HG03097 (cell line): ENCODE measurements at regions not wholly inside any gene's neighbourhood (a gene's known extent, or its start where the extent isn't known, plus 50 kb on each side); places are given as distances from the start of the nearest gene placed in this dataset.
"Not testable (repeated sequence)": the region's sequence is repeated elsewhere in the genome, so short reads cannot be mapped to it uniquely, and the experiment has no call there.

Experiments
- ATAC-seq: cut with Tn5 transposase; IDR thresholded peaks from one replicate; pipeline ENCODE4 v1.9.1; 2021; ENCODE audit not compliant: unreplicated experiment, low FRiP score

DNA sequence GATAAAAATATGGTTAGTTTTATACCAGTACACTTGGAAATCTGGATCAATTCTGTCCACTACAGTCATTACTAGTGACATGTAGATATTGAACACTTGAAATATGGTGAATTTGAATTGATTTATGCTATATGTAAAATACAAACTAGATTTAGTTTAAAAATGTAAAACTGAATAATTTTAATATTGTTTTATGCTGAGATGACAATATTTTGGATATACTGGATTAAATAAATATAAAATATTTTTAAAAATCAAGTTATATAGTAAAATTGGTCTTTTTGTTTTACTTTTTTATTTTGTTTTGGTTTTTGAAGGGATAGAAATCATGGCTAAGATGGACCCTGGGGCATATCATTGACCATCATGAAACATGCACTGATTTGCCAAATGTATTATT is 1372.8 kb upstream of the CDH18 start:
- not testable (repeated sequence) for ATAC-seq

DNA sequence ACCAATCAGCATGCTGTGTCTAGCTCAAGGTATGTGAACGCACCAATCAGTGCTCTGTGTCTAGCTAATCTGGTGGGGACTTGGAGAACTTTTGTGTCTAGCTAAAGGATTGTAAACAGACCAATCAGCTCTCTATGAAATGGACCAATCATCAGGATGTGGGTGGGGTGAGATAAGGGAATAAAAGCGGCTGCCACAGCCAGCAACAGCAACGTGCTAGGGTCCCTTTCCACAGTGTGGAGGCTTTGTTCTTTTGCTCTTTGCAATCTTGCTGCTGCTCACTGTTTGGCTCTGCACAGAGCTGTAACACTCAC is 1353.9 kb upstream of the CDH18 start:
- ATAC-seq = not testable (repeated sequence)

DNA sequence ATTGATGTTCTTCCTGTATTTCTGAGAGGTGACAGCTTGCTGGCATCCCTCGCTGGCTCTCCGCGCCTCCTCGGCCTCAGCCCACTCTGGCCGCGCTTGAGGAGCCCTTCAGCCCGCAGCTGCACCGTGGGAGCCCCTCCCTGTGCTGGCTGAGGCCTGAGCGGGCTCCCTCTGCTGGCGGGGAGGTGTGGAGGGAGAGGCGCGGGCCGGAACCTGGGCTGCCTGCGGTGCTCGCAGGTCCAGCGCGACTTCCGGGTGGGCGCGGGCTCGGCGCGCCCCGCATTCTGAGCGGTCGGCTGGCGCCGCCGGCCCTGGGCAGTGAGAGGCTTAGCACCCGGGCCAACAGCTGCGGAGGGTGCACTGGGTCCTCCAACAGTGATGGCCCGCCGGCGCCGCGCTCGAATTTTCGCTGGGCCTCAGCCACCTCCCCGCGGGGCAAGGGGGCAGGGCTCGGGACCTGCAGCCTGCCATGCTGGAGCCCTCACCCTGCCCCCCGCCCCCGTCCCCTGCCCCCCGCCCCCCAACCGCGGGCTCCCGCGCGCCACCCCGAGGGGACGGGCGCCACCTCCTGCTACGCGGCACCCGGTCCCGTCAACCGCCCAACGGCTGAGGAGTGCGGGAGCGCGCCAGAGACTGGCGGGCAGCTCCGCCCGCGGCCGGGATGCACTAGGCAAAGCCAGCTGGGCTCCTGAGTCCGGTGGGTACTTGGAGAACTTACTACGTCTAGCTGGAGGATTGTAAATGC is 1353.4 kb upstream of the CDH18 start:
- not testable (repeated sequence) for ATAC-seq

DNA sequence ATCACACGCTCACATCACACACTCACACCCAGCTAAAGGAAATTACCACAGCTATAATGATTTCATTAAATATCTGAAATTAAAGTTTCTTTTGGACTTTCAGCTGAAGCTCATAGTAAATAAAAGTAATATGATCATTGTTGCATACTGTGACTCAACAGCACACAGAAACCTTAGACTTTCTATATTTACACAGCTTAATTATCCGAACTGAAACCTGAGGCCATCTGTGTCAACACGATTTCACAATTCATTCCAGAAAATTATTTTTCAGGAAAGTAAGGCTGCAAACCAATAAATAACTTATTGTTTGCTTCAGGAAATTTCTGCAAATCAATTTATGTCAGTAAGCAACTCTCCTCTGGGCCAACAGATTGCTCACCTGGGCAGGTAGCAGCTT is 1352.2 kb upstream of the CDH18 start:
- ATAC-seq = not testable (repeated sequence)

DNA sequence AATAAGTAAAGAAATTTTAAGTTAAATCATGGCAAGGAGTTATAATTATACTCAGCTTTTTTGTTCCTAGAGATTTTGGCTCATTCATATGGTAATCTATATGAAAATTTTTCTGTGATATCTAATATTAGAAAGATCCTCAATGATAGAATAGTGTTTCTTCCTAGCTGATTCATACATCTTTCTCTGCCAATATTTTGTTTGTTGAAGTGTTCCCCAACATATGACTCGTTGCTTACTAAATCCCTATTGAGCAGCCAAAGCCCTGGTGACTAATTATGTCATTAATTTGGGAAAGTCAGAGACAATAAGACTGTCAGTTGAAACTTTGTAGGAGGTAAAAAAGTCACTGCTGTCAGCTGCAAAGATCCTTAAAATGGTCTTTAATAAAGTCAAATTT is 1348.5 kb upstream of the CDH18 start:
- not testable (repeated sequence) for ATAC-seq

DNA sequence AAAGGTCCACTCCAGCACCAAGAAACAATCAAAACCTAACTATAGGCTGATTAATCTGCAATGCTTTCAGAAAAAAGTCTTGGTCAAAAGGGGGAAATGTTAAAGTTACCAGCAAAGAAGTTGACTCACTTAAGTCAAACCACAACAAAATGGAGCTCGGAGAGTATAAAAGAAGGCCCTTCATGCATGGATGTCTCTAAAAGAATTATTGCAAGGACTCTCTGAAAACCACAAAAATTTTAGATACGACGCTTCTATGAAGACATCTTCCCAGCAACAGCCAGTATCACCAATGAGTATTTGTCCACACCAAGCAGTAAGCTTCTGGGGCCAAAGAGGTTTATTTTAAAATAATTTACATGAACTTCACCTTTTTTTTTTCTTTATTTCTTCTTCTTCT is 1327.4 kb upstream of the CDH18 start:
- ATAC-seq = not testable (repeated sequence)

DNA sequence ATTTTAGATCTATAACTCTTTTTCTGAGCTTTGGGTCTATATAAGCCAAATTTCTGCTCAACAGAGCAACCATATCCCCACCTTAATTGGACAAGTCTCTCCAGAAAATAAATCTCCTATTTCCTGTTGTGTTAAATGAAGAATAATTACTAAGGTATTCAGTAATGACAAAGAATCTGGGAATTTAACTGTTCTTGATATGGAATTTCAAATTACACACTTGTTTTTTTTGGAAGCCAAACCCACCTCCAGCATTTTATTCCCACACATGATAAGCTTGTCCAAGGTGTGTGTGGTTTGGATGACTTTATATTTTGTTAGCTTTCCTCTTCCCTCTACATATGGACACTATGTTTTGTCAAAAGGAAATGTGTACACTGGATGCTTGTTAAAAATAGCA is 1313.2 kb upstream of the CDH18 start:
- ATAC-seq = not testable (repeated sequence)

DNA sequence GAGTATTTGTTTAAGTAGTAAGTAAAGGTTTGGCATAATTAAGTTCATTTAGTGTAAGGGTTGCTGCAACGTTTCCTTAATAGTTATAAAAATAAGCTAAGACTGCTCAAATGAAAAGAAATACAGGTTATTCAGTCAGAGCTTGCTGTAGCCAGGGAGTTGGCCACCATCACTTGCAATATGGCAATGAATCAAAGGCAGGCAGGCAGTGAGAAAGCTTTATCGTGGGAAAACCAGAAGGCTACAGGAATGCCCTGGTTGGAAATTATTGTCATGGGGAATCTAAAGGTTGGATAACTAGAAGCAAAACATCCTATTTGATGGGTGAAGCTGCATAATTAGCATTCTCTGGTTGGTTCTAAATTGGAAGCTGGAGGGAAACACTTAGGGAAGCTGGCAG is 1286.4 kb upstream of the CDH18 start:
- ATAC-seq = not testable (repeated sequence)

DNA sequence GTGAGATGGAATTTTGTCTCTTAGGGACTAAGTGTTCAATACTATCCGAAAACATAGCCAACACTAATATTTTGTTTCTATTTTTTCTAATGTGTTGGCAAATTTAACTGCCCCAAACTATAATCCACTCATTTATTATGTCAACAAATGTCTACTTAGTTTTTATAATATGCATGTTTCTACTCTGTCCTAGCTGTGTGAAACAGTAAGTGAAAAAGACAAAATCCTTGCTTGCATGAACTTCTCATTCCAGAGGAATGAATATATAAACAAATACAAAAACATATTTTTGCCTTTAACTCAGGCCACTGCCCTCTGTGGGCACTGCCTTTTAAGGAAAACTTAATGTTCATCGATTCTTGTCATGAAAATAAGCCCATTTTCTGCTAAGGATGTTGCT is 1275.4 kb upstream of the CDH18 start:
- ATAC-seq = no peak

DNA sequence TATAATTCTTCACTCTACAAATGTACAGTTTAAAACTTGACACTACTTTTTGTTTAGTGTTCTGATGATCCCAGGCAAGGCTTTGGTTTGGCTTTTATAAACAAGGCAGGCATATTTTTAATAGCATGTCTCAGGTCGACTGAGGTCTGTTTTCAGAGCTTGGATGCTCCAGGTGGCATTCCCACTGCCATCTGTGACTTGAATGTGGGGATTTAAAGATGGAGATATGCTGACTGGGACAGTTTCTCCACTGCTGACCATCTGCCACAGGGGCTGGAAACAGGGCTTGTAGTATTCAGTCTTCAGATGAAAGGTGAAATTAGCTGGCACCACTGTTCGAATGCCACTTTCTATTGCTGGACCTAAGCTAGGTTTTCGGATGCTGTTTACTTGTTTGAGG is 1266.2 kb upstream of the CDH18 start:
- ATAC-seq = no peak

DNA sequence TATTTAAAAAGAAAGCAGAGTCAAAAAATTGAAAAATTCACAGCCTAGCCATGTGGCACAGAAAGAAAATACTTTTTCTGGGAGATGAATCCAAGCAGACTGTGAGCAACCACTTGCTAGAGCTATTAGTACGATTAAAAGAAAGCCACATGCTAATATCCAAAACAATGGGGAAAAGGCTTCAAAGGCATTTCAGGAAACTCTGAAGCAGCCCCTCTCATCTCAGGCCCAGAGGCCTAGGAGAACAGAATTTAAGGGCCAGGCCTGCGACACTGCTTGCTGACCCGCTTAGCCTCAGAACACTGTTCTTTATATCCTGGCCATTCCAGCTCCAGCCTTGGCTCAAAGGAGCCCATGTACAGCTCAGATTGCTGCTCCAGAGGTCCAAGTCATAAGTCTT is 1257.0 kb upstream of the CDH18 start:
- ATAC-seq = no peak

DNA sequence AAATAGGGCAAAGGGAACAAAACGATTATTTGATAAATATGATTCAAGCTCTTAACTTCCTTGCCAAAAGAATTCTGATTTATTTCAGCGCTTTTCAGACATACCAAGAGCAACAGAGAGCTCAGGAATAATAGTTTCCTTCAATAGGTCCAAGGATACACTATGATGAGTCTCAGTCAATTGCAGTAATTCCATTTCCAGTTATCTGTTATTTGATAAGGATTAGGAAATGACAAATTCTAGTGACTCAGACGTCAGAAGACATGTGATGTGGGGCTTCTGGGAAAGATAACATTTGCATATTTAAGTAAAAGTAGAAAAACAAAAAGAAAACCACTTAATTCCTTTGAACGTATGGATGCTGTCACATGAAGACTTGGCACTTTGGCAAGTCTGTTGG is 1250.8 kb upstream of the CDH18 start:
- ATAC-seq = no peak

DNA sequence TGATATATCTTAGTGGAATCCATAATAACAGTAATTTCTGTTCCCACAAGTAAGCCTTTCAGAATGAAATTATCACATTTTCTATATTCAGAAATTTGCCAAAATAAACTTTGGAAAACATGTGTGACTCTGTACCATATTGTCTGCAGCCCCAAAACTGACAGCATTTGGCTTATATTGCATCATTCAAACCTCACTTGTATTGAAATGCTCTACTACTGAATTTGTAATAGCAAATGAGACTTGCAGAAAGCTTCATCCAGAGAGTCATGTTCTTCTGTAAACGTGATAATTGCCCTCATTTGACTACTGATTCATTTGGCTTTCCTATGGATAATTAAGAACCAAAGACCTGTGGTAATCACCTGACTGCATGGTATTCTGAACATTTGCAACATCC is 1249.5 kb upstream of the CDH18 start:
- no peak for ATAC-seq

DNA sequence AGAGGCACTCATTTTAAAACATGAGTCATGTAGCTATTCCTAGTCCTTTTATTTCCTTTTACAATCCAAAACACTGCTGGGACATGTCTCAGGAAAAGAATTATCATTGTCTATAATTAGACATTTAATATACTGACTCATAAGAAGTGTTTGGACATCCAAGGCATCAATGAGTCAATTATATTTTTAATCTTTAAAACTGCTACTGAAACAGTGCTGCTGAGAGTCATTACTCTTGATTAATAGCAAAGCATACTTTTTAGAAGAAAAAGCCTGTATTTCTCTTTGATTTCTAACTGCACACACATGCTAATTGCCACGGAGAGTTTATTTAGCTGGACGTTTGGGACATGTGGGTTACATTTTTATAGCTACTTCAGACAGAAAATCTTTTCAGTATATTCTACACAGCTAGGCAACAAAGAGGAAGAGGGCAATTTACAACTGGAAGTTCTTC is 1249.0 kb upstream of the CDH18 start:
- ATAC-seq = no peak

DNA sequence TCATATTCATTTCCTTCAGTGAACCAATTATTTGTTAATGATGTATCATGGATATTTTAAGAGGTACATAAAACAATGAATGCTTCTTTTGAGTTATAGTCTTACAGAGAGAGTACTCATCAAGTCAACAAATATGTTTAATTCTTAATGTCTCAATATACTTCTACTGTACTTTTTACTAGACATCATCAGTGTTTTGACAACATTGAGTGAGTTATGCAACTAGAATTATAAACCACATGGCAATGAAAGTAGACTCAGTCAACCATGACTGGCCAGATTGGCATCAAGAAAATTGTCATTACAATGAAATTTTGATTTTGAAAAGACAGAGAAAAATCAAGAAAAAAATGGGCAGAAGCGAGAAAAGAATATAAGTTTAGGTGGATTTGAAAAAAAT is 1248.1 kb upstream of the CDH18 start:
- no peak for ATAC-seq

DNA sequence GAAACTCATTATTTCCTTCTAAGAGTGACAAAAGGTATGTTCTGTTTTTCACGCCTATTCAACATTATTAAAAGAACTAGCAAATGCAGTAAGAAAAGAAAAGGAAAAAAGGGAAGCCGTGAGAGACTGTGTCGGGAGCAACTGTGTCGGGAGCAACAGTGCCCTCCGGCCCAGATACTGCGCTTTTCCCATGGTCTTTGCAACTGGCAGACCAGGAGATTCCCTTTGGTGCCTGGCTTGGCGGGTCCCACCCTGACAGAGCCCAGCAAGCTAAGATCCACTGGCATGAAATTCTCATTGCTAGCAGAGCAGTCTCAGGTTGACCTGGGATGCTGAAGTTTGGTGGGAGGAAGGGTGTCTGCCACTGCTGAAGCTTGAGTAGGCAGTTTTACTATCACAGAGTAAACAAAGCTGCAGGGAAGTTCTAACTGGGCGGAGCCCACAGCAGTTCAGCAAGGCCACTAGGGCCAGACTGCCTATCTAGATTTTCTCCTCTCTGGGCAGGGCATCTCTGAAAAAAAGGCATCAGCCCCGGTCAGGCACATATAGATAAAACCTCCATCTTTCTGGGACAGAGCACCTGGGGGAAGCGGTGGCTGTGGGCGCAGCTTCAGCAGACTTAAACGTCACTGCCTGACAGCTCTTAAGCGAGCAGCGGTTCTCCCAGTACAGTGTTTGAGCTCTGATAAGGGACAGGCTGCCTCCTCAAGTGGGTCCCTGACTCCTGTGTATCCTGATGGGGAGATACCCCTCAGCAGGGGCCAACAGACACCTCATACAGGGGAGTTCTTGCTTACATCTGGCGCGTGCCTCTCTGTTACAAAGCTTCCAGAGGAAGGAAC is 1237.4 kb upstream of the CDH18 start:
- no peak for ATAC-seq

DNA sequence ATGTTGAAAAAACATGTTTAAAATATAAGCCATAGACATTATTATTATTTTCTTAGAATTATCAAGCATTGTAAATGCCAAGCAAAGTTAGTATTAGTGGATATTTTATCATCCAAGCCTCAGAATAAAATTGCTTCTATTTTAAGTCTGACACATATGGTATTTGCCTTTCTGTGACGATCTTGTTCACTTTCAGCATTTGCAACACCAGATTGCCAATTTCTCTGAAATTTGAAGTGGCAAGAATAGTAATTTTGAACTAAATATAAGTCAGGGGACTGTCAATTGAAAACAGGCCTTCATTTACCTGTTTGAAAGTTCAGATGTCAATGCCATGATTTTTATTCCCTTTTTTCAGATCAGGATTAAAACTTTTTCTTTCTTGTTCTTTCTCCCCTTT is 1233.6 kb upstream of the CDH18 start:
- ATAC-seq = no peak

DNA sequence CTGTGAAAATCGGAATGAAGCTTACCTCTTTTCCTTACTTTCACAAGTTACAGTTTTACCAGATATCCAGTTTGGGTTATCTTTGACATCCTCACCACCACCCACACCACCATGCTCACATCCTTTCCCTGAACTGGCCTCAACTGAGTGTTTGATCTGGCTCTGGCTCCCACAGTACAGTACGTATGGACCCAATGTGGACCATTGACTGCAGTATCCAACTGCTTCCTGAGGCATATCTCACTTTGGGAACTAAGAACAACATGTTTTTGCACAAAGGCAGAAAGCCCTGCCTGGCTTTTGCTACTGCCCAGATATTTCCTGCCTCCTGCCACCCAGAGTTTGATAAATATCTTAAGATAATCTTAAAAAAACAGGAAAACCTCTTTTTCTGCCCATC is 1232.0 kb upstream of the CDH18 start:
- no peak for ATAC-seq

DNA sequence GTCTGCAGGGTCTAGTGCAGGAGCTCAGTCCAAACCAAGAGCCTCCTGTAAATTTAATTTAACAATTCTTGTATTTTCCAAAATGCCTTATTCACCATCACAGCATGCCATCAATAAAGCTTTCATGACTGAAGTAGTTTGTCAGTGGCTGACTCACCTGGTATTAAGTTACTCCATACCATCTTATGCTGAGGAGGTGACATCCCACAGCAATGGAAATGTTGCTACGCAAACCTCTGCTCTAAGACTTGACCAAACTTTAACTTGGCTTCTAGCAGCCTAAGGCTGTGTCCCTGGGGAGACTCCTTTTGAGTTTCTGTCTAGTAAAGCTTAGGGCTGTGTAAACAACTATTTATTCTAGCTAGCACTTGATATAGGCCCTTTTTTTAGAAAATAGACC is 1231.3 kb upstream of the CDH18 start:
- no peak for ATAC-seq

DNA sequence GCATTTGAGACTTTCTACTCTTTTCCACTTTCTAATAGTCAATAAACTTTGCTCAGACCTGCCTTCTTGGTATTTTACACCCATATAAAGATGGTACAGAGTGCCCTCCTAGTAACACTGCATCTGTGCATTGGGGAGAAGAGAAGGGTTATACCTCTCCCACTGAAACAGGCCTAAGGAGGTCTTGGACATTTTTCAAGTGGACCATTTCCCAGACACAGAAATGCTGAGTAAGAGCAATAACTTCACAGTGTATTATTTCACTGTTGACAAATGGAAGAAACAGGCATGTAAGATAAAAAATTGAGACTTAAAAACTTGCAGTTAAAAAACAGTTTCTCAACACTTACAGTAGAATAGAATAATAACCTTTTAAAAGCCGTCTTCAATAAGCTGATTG is 1224.0 kb upstream of the CDH18 start:
- ATAC-seq = no peak

DNA sequence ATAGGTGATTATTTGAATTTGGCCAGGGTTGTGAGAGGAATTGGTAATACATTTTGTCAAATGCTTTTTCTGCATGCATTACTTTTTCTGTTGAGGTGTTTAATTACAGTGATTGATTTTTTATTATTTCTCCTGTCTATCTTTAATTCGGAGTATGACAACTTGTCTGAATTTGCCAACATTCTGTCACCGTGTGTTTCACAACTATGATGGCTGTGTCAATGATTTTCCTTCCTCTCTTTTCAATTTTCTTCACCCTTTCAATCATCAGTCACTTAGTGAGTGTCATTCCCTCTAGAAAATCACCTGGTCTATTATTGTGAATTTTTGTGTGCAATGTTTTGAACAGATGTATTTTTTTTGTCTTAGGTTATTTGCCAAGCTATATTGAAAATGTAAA is 1221.4 kb upstream of the CDH18 start:
- ATAC-seq = no peak

DNA sequence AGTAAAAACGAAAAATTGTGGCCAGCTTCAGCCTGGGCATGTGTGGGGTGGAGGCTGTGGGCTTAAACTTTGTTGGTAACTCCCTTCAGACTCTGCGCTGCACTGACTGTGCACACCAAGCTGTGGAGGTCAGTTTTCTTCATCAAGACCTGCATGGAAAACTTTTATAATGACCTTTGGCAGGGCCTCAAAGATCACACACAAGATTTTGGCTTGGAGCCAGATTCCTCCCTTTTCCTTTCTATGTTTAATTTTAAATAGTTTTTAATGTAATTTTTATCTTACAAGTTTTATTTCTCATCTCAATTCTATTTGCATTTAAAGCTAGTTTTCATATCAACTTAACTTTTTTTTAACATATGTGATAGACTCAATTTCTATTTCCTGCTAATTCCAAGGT is 1211.1 kb upstream of the CDH18 start:
- no peak for ATAC-seq
